DMS153 (cell line): ENCODE measurements at regions not wholly inside any gene's neighbourhood (a gene's known extent, or its start where the extent isn't known, plus 50 kb on each side); places are given as distances from the start of the nearest gene placed in this dataset.
A peak's percentile ranks its signal among the peaks of the same experiment; 100 is the strongest.

Source experiments
- DNase-seq: peaks from one replicate; lab custom pipeline; 2025; lab: John Stamatoyannopoulos, UW

DNA sequence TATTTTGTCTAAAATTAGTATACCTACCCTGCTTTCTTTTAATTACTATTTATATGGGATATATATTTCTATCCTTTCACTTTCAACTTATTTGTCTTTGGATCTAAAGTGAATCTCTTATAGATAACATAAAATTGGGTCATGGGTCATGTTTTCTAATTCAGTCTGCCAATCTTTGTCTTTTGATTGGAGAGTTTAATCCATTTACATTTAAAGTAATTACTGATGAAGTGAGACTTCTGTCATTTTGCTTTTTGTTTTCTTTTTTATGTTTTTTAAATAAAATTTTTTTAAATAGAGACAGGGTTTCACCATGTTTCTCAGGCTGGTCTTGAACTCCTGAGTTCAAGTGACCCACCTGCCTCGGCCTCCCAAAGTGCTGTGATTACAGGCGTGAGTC is 50.5 kb upstream of the PRDM1 start:
- no peak for DNase-seq

GRCh38 chr6:106033806-106034205 is 52.3 kb upstream of the PRDM1 start:
- DNase-seq, result no peak

- DNase-seq, result no peak
Observed at GRCh38 chr6:106027758-106028157, 58.4 kb upstream of the PRDM1 start.

DNA sequence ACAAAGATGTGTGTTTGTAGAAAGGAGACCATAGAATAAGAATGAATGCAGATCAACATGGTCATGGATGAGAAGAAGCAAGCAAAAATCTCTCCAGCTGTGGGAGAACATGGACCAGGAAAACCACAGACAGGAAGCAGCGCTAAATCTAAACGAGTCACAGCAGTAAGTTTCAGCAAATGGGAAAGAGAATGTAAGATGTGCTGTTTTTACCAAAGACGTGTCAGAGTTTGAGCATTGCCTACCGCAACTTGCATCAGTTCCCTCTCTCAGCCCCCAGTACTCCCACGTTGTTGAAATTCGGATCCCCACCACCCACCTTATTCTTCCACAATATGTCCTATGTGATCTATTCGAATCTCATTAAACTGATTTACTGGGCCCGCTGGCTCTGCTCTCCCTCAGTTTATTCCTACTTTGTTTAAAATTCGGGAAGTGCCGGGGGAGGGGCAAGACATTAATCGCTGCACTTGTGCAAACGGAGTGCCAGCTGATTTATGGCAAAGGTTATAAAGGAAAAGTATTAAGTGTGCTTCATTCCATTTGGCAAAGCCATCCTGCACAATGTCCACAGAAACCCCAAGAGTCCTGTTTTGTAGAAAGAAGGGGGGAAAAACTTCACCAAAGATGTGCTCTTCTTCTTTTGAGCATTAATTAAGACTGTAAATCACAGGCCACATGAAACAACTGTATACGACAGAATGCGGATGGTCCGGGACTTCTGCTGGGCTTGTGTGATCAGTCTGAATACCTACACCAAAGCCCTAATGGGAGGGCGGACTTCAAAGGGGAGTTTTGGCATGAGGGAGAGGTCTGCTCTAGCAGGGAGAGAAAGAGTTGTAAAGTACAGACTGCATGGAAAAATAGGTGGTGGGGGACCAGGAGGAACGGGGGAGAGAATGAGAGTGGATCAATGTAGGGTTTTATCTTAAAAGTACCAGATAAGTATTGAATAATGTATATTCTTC is 59.1 kb upstream of the PRDM1 start:
- DNase-seq, result no peak

DNA sequence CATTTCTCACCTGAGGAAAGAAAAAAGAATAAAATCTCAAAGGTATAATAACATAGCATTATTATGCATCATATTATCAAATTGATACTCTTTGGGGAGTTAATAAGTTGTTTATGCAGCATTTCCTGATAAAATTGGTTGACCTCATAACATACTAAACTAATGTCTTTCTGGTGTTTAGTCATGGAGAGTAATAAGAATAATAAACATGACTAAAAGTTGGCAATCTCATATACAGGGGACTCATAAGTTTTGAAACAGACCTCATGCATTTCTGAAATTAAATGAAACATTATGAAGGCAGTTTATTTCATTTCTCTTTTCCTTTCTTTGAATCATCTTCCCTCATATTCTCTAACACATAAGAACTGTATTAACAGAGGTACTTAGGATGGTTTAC is 60.5 kb upstream of the PRDM1 start:
- no peak for DNase-seq

DNA sequence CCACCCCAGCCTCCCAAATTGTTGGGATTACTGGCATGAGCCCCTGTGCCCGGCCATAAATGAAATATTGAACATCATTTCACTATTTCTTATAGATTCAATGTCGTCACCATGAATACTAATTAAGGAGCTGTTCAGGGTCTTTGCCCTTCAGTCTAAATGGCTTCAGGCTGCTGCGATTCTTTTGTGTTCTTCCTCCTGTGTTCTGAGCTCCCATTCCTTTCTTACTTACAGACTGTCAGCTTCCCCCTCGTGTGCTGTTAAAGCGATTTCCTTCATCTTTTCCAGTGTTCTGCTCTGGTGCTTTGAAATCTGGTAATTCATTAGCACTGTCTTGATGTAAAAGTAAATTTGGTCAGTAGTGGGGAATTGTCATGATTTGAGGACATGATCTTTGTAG is 63.3 kb upstream of the PRDM1 start:
- no peak for DNase-seq

- no peak for DNase-seq
Observed at GRCh38 chr6:106017454-106017853, 68.7 kb upstream of the PRDM1 start.

DNA sequence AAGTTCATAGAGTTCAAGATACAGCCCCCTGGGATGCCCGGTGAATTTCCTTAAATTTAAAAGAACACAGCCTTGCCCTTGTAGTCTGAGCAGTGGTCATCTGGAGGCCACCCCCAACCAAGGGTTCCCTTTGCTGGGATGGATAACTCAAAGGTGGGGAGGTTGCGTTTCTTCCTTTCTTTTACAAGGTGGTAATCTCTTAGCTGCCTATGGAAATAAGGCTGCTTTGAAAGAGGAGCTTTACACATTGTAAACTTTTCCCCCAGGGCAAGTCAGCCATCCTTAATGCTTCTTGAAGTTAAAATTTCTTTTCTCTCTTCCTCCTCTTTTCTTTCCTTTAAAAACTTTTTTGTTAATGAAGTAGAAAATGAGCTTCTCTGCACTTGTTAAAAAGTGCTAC is 71.2 kb upstream of the PRDM1 start:
- no peak for DNase-seq

DNA sequence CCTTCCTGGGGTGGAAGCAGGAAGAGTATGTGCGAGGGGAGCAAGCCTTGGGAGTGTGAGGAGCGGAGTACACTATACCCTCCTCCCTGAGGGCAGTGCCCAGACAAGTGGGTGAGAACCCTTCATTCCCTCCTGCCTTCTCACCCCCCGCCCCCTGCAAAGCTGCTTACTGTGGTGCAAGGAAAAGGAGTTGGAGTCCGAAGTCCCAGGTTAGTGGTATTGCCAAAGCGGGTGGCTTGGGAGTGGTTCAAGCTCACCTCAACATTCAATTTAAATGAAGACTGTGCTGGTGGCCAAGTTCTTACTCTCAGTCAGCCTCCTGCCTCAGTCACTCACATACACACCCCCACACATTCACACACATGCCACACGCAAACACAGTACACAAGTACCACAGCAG is 74.7 kb upstream of the PRDM1 start:
- no peak for DNase-seq

DNA sequence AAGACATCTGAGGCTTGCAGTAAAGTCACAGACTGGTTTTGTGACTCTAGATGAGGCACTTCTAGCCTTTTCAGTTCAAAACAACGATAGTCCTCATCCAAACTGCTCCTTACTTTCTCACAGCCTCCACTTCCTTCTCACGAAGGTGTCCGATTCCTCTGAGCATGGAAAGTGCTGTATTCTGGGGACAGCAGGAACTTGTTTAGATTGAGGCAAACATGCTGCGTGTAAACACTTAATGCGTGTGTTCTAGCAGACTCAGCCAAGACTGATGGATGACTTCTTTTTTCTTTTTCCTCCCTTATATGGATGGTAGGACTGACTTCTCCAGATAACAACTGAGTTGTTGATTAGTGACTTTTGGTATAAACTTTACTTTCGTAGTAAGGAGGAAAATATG is 80.2 kb upstream of the PRDM1 start:
- DNase-seq, result no peak

- no peak for DNase-seq
Observed at GRCh38 chr6:106005013-106005412, 81.1 kb upstream of the PRDM1 start.

GRCh38 chr6:106003268-106003987 is 82.7 kb upstream of the PRDM1 start:
- peak; percentile 24 for DNase-seq

DNA sequence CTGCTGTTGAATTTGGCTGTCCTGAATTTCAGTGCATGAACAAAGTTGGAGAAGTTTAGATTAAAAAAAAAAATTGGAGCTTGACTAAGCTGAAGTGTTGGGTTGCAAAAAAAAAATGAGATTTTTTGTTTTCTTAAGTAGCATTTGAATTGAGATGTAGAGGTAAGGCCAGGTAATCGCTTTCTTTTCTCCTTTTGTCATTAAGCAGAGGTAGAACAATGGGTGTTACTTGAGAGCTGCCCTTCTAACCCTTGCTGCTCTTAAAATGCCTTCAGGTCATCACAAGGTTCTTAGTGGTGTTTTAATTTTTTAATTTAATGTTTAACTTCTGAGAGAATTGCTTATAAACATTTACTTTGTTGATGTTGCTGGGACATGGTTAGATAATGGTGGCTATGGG is 84.1 kb upstream of the PRDM1 start:
- no peak for DNase-seq

- no peak for DNase-seq
Observed at GRCh38 chr6:106000935-106001334, 85.2 kb upstream of the PRDM1 start.

DNA sequence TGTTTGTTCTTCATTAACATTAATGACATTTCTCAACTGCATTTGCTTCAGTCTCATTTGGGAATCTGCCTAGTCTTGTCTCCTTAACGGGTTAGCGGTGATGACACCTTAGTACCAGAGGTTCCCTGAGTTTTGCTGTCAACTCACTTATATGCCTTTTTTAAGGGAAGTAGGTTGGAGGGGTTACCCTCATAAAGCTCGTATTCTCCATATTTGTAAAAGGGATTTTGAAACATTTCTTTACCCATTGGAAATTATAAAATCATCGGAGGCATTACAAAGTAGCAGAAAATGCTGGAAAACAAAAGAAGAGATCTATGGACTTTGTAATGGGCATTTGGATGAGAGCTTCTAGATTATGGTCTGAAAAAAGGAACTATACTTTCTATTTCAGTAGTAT is 88.7 kb upstream of the PRDM1 start:
- DNase-seq, result no peak

DNA sequence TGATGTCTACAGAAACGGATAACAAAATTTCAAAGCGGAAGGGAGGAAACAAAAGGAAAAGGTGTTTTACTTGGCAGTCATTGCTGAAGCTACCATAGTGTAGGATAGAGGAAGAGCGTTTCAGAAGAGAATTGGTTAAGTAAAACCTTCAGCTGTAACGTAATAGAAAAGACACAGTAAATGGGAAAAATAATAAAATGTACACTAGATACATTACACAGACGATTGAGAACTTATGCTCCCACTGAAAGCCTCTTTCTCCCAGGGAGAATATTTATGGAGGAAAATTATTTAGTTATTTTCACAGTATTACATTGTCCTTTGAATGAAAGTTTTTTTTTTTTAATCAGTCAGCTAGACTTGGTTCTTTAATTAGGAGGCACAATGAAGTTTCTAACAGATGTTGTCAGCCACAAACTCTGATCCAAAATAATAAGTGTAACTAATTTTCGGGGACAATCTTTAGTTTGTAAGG is 90.7 kb upstream of the PRDM1 start:
- no peak for DNase-seq

DNA sequence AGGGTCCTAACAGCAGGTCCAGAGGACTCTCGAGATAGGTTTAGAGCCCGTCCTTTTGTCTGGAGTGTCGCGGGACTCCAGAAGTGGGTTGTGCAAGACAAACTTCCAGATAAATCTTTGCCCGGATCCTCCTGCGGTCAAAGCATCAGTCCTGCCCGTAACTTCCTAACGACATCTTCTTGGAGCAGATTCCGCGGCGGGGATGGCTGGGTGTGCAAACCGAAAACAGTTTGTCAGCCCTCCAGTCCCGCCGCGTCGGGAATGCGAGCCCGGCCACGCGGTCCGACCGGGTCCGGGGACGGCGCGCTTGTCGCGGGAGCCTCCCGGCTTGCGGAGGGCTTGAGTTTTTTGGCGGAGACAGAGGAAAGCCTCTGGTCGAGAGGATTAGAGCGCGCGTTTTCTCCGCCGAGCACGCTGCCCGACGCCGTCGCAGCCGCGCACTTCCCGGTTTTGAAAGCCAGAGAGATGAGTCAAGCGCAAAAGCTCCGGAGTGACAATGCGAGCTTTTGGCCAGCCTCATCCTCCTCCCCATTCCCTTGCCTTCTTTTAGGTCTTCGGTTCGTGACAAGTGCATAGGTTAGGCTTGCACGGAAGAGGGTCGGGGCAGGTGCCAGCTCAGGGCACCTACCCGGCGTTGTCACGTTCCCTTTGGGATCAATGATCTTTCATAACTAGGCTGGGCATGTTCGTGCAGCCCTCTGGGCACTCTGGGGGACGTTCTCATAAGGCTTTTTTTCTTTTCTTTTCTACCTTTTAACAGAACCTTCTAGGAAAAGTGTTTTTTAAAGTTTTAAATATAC is 91.3 kb upstream of the PRDM1 start:
- peak; percentile 31 for DNase-seq

GRCh38 chr6:105994118-105994590 is 92.0 kb upstream of the PRDM1 start:
- DNase-seq, result no peak

DNA sequence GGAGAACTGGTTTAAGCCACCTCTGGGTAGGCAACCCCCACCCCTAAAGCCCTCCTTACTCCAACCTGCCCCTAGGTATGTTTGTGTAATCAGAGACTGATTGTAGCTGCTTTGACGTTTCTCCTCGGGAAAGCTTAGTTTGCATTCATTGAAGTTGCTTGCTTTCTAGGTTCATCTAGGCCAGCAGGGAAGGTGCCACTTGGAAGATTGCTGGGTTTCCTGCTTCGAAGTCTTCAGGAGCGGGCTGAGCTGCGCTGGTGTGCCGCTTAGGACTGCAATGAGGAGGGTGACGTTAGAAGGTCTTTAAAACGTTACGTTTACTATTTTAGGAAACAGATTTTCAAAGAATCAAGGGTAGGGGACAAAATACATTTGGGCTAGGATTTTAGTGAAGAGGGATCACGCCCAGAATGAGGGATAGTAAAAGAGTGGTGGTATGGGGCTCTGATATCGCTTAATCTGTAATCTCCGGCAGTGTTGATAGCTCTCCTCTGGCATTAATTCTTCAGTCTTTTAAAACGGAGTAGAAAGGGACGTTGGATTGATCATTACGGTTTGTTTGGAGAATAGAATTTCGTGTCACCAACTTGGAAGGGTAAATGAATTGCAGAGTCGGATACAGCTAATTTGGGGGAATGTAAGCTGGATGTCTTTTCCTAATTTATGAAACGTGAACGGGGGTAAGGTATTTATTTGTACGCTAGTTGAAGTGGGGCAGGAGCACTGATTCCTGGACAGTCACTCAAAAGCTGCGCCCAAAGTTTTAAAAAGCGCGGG is 92.6 kb upstream of the PRDM1 start:
- no peak for DNase-seq

DNA sequence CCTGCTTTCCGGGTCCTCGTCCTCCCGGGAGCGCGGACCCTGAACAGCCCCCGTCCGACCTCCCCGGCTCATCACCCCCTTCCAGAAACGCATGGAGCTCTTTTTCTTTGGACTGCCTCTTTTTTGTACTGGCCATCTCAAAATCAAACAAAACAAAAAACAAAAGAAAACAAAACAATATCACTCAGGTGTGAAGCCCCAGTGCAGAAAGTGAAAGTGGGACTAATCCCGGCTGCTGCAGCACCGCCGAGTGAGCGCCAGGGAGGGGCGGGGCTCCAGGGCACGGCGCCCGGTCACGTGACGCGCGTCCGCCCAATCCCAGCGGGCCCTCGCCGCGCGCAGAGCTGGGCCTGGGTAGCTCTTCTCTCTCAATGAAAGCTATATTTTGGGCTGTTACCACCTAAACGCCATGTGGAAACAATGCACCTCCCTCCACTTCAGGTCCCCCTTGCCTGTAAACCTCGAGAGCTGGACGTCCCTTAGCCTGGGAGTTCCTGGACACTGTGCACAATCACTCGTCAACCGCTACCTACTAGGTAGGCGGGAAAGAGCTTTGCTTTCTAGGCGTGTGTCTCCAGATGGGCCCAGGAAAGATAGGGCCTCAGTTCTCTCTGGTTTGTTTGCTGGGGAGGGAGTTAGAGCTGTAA is 93.7 kb upstream of the PRDM1 start:
- DNase-seq, result peak; percentile 62
